HG02938 (cell line): ENCODE measurements at regions not wholly inside any gene's neighbourhood (a gene's known extent, or its start where the extent isn't known, plus 50 kb on each side); places are given as distances from the start of the nearest gene placed in this dataset.

Experiments used
- ATAC-seq: cut with Tn5 transposase; IDR thresholded peaks from one replicate; pipeline ENCODE4 v1.9.1; 2021; ENCODE audit warnings: mild to moderate bottlenecking, moderate library complexity; ENCODE audit not compliant: unreplicated experiment

- ATAC-seq = no peak
Measured at GRCh38 chr10:23868121-23868520, 340.8 kb upstream of the KIAA1217 start.

GRCh38 chr10:23869548-23869947 is 339.4 kb upstream of the KIAA1217 start:
- no peak for ATAC-seq

DNA sequence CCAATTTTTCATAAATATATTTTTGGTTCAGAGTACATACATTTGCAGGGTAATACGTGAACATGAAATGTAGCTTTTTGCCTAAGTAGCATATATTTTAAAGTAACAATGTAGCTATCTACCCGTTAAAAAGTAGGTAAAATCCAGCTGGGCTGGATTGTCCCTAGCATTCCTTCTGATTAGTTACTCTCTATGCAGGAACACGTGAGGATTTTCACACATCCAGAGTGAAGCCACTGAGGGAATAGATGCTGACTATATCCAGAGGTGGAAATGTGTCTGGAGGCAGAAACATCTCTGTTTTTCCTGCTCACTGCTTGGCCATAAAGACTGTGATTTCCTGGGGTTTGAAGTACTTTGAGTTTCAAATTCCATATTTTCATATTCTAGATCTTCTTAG is 338.9 kb upstream of the KIAA1217 start:
- no peak for ATAC-seq

- no peak for ATAC-seq
Measured at GRCh38 chr10:23870651-23871610, 338.0 kb upstream of the KIAA1217 start.

- no peak for ATAC-seq
Measured at GRCh38 chr10:23872290-23872689, 336.6 kb upstream of the KIAA1217 start.

DNA sequence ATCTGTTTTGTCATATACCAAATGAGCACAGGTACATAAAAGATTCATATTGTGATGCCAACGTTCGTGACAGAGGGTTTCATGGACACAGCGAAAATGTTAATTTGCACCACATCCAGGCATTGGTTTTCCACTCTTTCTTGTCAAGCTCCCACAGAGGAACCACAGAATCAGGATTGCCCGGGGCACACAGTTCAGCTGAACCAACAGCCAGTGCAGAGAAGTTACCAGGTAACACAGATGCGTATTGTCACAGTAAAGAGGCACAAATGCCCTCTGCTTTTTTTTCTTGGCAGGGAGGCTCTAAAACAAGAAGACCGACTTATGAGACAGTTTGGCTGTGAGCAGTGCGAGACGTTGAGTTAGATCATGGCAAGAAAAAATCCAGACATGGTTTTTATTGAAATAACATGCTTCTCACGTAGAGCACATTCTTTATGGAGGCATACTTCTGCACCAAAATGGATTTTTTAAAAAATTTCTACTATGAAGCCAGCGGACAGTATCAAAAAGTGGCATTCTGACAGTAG is 331.1 kb upstream of the KIAA1217 start:
- ATAC-seq = no peak

GRCh38 chr10:23884670-23885069 is 324.3 kb upstream of the KIAA1217 start:
- no peak for ATAC-seq

- no peak for ATAC-seq
Measured at GRCh38 chr10:23885853-23886252, 323.1 kb upstream of the KIAA1217 start.

DNA sequence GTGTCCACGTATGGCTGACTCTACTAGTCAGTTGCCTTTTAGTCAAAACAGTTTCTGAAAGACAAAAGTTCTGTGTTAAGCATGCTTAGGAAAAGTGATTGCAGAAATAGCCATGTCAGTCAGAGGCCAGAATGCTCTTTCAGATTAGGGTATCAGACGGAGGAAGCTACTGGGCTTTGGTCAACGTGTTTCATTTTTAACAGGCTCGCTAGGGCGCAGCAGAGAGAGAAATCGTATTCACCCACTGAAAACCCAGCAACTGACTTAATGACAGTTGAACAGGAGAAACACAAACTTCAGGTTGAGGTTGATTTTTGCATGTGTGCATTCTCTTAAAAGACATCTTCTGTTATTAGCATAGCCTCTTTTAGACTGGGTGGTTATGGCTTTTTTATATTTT is 322.6 kb upstream of the KIAA1217 start:
- ATAC-seq = no peak

- ATAC-seq = no peak
Measured at GRCh38 chr10:23891301-23891700, 317.6 kb upstream of the KIAA1217 start.

DNA sequence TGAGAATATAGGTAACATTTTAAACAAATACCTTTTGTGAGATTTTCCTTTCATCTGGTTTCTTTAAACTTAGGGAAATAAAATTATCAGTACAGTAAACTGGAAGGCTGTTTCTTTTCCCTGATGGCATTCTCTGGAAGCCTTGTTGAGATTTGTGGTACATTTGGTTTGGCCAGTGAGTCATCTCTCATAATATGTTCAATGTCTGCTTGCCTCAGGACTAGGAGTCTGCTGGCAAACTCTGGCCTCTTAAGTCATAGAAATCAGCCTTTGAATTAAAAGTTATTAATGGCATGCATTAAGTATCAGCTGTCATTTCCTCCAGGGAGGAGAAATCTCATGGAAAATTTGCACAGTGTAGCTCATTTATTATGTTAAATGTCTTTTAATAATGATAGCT is 316.6 kb upstream of the KIAA1217 start:
- ATAC-seq = no peak

GRCh38 chr10:23897267-23897666 is 311.7 kb upstream of the KIAA1217 start:
- no peak for ATAC-seq

DNA sequence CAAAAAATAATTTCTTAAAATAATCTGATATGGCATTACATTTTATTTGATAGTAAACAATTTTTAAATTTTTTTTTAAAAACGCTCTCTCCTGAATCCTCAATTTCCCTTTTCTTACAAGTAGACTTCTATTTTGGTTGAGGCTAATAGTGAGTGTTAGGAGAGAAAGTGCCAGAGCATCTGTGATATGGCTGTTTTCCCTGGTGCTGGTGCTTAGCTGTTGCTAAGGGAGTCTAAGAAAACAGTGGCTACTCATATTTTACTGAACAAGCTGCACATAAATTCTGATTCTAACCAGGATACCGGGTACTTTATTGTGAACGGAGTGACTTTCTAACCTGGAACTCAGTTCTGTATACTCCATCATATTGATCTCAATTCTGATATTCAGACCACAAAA is 311.1 kb upstream of the KIAA1217 start:
- ATAC-seq = no peak

DNA sequence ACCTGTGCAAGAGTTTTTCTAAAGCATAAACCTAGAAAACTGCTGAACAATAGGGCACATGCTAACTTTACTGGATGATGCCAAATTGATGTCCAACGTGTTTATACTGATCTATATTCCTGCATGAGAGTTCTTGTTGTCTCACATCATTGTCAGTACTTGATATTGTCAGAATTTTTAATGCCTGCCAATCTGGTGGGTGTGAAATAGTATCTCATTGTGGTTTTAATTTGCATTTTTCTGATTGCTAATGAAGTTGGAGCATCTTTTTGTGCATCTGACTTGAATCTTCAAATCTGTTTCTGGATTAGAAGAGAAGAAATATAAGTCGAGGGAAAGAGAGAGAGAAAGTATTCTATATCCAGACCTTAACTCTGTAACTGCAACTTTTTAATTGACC is 309.8 kb upstream of the KIAA1217 start:
- no peak for ATAC-seq

GRCh38 chr10:23910291-23910690 is 298.6 kb upstream of the KIAA1217 start:
- no peak for ATAC-seq

GRCh38 chr10:23912884-23913404 is 296.0 kb upstream of the KIAA1217 start:
- ATAC-seq = no peak

- no peak for ATAC-seq
Measured at GRCh38 chr10:23914641-23915040, 294.3 kb upstream of the KIAA1217 start.

DNA sequence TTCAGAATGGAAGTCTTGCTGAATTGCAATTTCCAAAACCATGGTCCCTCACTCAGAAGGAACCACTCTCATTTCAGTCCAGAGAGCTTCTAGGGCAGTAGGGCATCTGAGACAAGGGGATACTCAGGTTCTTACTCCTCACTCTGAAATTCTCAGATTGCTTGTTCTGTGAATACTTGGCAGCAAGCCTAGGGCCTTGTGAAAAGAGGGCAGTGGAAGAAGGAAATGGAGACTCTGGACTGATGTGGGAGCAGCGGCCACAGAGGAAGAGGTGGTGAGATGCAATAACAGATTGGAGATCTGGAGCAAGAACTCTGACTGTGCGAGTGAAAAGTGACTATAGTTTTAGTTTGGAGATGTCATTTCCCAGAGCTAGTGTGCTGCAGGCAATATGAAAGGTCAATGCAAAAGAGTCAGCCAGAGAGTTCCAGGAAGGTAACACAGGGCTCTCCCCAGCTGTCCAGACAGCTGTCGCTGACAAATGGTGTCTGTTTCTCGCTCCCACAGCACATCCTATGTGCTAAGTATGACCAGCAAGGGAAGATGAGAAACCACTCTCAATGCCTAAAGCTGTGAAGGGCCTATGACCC is 291.6 kb upstream of the KIAA1217 start:
- ATAC-seq = no peak

GRCh38 chr10:23918090-23918723 is 290.7 kb upstream of the KIAA1217 start:
- ATAC-seq = no peak

GRCh38 chr10:23918839-23919238 is 290.1 kb upstream of the KIAA1217 start:
- ATAC-seq = no peak

DNA sequence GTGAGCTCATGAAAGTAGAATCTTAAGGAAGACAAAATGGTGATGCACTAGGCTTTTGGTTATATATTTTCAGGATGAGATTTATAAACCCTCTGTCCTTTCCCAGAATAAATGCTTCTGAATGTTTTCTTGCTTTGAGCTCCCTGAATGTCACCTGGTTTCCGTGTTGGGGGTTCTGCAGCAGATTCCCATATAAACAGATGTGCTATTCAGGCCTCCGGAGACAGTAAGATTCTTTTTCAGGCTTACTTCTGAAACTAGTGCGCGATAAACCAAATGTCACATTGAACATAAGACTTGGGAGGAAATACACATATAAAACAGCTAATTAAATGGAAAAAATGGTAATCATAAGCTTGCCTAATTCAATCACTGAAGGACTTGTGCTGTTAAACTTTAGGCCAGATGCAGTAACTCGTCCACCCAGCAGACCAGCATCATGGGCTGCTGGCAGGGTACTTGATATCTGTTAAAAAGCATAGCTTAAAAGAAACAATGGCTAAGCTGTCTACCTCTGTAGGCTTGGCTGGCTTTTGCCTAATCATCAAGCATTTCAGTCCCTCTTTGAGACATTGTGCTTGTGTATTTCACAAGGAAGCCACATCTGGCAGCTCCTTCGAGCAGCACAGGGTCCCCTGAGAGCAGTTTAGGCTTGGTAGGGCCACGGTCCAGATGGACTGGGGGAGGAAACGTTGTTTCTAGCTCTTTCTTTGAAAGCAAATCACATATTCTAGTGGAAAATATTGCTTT is 281.2 kb upstream of the KIAA1217 start:
- no peak for ATAC-seq
